IMR-90 (cell line): ENCODE measurements at regions not wholly inside any gene's neighbourhood (a gene's known extent, or its start where the extent isn't known, plus 50 kb on each side); places are given as distances from the start of the nearest gene placed in this dataset.

ENCODE experiments used
- ATAC-seq: fragments of 200-7000 bp; cut with Tn5 transposase; 2 replicates; pipeline ENCODE4 v1.9.1; 2020; ENCODE audit warnings: low read depth, mild to moderate bottlenecking, moderate library complexity
- BruUV-seq: library from RNA; stranded (reverse); fragments of 400-500 nt; replicated peaks from 2 replicates; lab custom pipeline; 2021; lab: Mats Ljungman, UMichigan
- CTCF ChIA-PET: fragments of 300-600 bp; formaldehyde crosslinking; extraction: SDS; loops from one replicate; lab custom pipeline; 2021; ENCODE audit warnings: antibody characterized with exemption; lab: Yijun Ruan, JAX
- POLR2A ChIA-PET: fragments of 300-600 bp; sonication (Branson Sonifier 250); formaldehyde crosslinking; loops from one replicate; lab custom pipeline; 2022; ENCODE audit warnings: antibody characterized with exemption; ENCODE audit not compliant: unreplicated experiment; lab: Charles Lee
- DNase-seq: peaks from one replicate; pipeline ENCODE4 v3.0.0; 2013
- H2AFZ ChIP-seq: replicated peaks from 2 replicates; pipeline ENCODE3; 2013; ENCODE audit warnings: low read length, mild to moderate bottlenecking; ENCODE audit not compliant: poor library complexity
- H2AK5ac ChIP-seq: 2 replicates; pipeline ENCODE4 v1.6.1; 2013; ENCODE audit warnings: low read depth, low read length, inconsistent platforms
- H2AK9ac ChIP-seq: replicated peaks from 2 replicates; pipeline ENCODE3; 2013; ENCODE audit warnings: mild to moderate bottlenecking, low read depth, low read length, moderate library complexity; ENCODE audit not compliant: poor library complexity
- H2BK120ac ChIP-seq: 2 replicates; pipeline ENCODE4 v1.6.1; 2013; ENCODE audit warnings: low read depth, low read length, inconsistent platforms
- H2BK15ac ChIP-seq: 3 replicates; pipeline ENCODE4 v1.6.1; 2013; ENCODE audit warnings: low read depth, low read length, inconsistent platforms
- H2BK20ac ChIP-seq: 2 replicates; pipeline ENCODE4 v1.6.1; 2013; ENCODE audit warnings: low read depth, mild to moderate bottlenecking, inconsistent platforms, low read length, moderate library complexity
- H2BK5ac ChIP-seq: 2 replicates; pipeline ENCODE4 v1.6.1; 2013; ENCODE audit warnings: mild to moderate bottlenecking, low read depth, low read length, inconsistent platforms; ENCODE audit not compliant: poor library complexity, severe bottlenecking
- H3K14ac ChIP-seq: replicated peaks from 2 replicates; pipeline ENCODE4 v1.6.1; 2013; ENCODE audit warnings: low read depth, low read length, inconsistent platforms
- H3K18ac ChIP-seq: 2 replicates; pipeline ENCODE4 v1.6.1; 2013; ENCODE audit warnings: low read depth, low read length, control low read depth
- H3K23ac ChIP-seq: 2 replicates; pipeline ENCODE4 v1.6.1; 2013; ENCODE audit warnings: low read depth, low read length, inconsistent platforms
- H3K27ac ChIP-seq: 2 replicates; pipeline ENCODE4 v1.5.1; 2013; ENCODE audit warnings: mild to moderate bottlenecking, control low read depth, low read length; ENCODE audit not compliant: insufficient read depth
- H3K27me3 ChIP-seq: 2 replicates; pipeline ENCODE4 v1.6.1; 2013; ENCODE audit warnings: low read length; ENCODE audit not compliant: control insufficient read depth, insufficient read depth
- H3K36me3 ChIP-seq: 2 replicates; pipeline ENCODE4 v1.6.1; 2013; ENCODE audit warnings: low read length, mixed read lengths; ENCODE audit not compliant: control insufficient read depth, insufficient read depth
- H3K4ac ChIP-seq: 2 replicates; pipeline ENCODE4 v1.6.1; 2013; ENCODE audit warnings: low read depth, low read length, inconsistent platforms
- H3K4me1 ChIP-seq: 2 replicates; pipeline ENCODE4 v1.6.1; 2013; ENCODE audit warnings: low read length, mixed read lengths; ENCODE audit not compliant: control insufficient read depth, insufficient read depth
- H3K4me2 ChIP-seq: 2 replicates; pipeline ENCODE4 v1.6.1; 2013; ENCODE audit warnings: low read depth, mild to moderate bottlenecking, control low read depth, low read length, moderate library complexity
- H3K4me3 ChIP-seq: 2 replicates; pipeline ENCODE4 v1.5.1; 2013; ENCODE audit warnings: low read depth, mild to moderate bottlenecking, control low read depth, low read length, moderate library complexity; ENCODE audit not compliant: insufficient read depth
- H3K56ac ChIP-seq: 2 replicates; pipeline ENCODE4 v1.6.1; 2013; ENCODE audit warnings: low read length, inconsistent platforms; ENCODE audit not compliant: insufficient read depth; ENCODE audit errors: extremely low read depth
- H3K79me1 ChIP-seq, 2 experiments: 2 replicates each; pipeline ENCODE4 v1.6.1; 2013; ENCODE audit warnings: low read length in 2 of 2, inconsistent platforms in 1 of 2, low read depth in 1 of 2
- H3K9ac ChIP-seq: 2 replicates; pipeline ENCODE4 v1.6.1; 2013; ENCODE audit warnings: low read depth, low read length, control low read depth
- H3K9me1 ChIP-seq: 2 replicates; pipeline ENCODE4 v1.6.1; 2013; ENCODE audit warnings: low read length, inconsistent platforms; ENCODE audit not compliant: insufficient read depth
- H3K9me3 ChIP-seq: 2 replicates; pipeline ENCODE4 v1.6.1; 2013; ENCODE audit warnings: low read length; ENCODE audit not compliant: control insufficient read depth, insufficient read depth
- H4K20me1 ChIP-seq: 2 replicates; pipeline ENCODE4 v1.6.1; 2013; ENCODE audit warnings: low read length, inconsistent platforms; ENCODE audit not compliant: insufficient read depth
- H4K5ac ChIP-seq: 2 replicates; pipeline ENCODE4 v1.6.1; 2013; ENCODE audit warnings: mild to moderate bottlenecking, low read depth, low read length, control low read depth
- H4K8ac ChIP-seq, 2 experiments: 2 replicates each; pipeline ENCODE4 v1.6.1; 2013; ENCODE audit warnings: low read depth in 2 of 2, low read length in 2 of 2, control low read depth in 1 of 2, inconsistent platforms in 1 of 2
- H4K91ac ChIP-seq: 2 replicates; pipeline ENCODE4 v1.6.1; 2013; ENCODE audit warnings: low read depth, low read length, inconsistent platforms; ENCODE audit not compliant: insufficient read depth
- BHLHE40 ChIP-seq: fragments of 150-350 bp; IDR thresholded peaks from 2 replicates; pipeline ENCODE4 v1.6.1; 2016; ENCODE audit warnings: mild to moderate bottlenecking, low read depth, low read length
- CEBPB ChIP-seq: IDR thresholded peaks from 2 replicates; pipeline ENCODE4 v1.6.1; 2012; ENCODE audit warnings: low read depth, low read length, improper control_type of control experiment
- CHD1 ChIP-seq: IDR thresholded peaks from 2 replicates; pipeline ENCODE4 v1.6.1; 2012; ENCODE audit warnings: low read depth, low read length, improper control_type of control experiment
- FOS ChIP-seq: fragments of 150-350 bp; IDR thresholded peaks from 2 replicates; pipeline ENCODE4 v1.6.1; 2016; ENCODE audit warnings: low read depth, low read length
- MAFK ChIP-seq: IDR thresholded peaks from 2 replicates; pipeline ENCODE4 v1.6.1; 2012; ENCODE audit warnings: low read depth, low read length, improper control_type of control experiment
- MAZ ChIP-seq: IDR thresholded peaks from 2 replicates; pipeline ENCODE4 v1.6.1; 2012; ENCODE audit warnings: low read depth, mild to moderate bottlenecking, low read length, improper control_type of control experiment, moderate library complexity, borderline replicate concordance
- MXI1 ChIP-seq: IDR thresholded peaks from 2 replicates; pipeline ENCODE4 v1.6.1; 2012; ENCODE audit warnings: low read depth, mild to moderate bottlenecking, low read length, moderate library complexity, borderline replicate concordance
- NFE2L2 ChIP-seq: fragments of 150-350 bp; IDR thresholded peaks from 2 replicates; pipeline ENCODE4 v1.6.1; 2016; ENCODE audit warnings: low read depth, mild to moderate bottlenecking, low read length
- POLR2A ChIP-seq: IDR thresholded peaks from 2 replicates; pipeline ENCODE4 v1.6.1; 2012; ENCODE audit warnings: mild to moderate bottlenecking, low read depth, low read length
- RAD21 ChIP-seq: IDR thresholded peaks from 2 replicates; pipeline ENCODE4 v1.6.1; 2012; ENCODE audit warnings: low read length, improper control_type of control experiment
- RCOR1 ChIP-seq: IDR thresholded peaks from 2 replicates; pipeline ENCODE4 v1.6.1; 2012; ENCODE audit warnings: mild to moderate bottlenecking, low read length, improper control_type of control experiment; ENCODE audit not compliant: insufficient replicate concordance
- RFX5 ChIP-seq: IDR thresholded peaks from 2 replicates; pipeline ENCODE4 v1.8.0; 2012; ENCODE audit warnings: low read depth, mild to moderate bottlenecking, low read length, moderate library complexity
- SMC3 ChIP-seq: fragments of 150-350 bp; IDR thresholded peaks from 2 replicates; pipeline ENCODE4 v1.6.1; 2016; ENCODE audit warnings: low read depth, mild to moderate bottlenecking, antibody characterized with exemption, low read length, moderate library complexity
- WGBS, 2 experiments: methylation state at CpG; one replicate each; pipeline versions ENCODE4 v1.1.5 to v1.1.7; 2013; ENCODE audit warnings: missing lambda C conversion rate in 2 of 2; ENCODE audit not compliant: insufficient read length in 1 of 2; ENCODE audit errors: extremely low coverage in 2 of 2; 5-methylcytosine and 5-hydroxymethylcytosine counted together
- dilution Hi-C: fragments of 300-500 bp; cut with HindIII; formaldehyde crosslinking; loops from one replicate; pipeline ENCODE4 v1.14.3; 2018; ENCODE audit warnings: low sequenced_read_pairs; ENCODE audit not compliant: unreplicated experiment
- in situ Hi-C: fragments of 300-500 bp; cut with MboI; formaldehyde crosslinking; loops from 3 replicates; pipeline ENCODE4 v1.14.3; 2019; ENCODE audit warnings: low sequenced_read_pairs, inconsistent platforms, mixed read lengths
- intact Hi-C: fragments of 100-400 bp; cut with micrococcal nuclease; formaldehyde crosslinking; loops from 2 replicates; pipeline ENCODE4 v1.10.0; 2022
- TF ChIP-seq, protein P1 (sequence below): fragments of 150-350 bp; IDR thresholded peaks from 2 replicates; pipeline ENCODE4 v1.6.1; 2016; ENCODE audit warnings: low read depth, mild to moderate bottlenecking, low read length, moderate library complexity, borderline replicate concordance
- TF ChIP-seq, protein P2 (sequence below): conservative IDR thresholded peaks from 2 replicates; pipeline ENCODE4 v1.5.1; 2012; ENCODE audit warnings: mild to moderate bottlenecking, low read depth, low read length, improper control_type of control experiment
- TF ChIP-seq, protein P3 (sequence below): fragments of 150-350 bp; IDR thresholded peaks from 2 replicates; pipeline ENCODE4 v1.6.1; 2017; ENCODE audit warnings: mild to moderate bottlenecking, antibody characterized with exemption, low read length, low read depth

DNA sequence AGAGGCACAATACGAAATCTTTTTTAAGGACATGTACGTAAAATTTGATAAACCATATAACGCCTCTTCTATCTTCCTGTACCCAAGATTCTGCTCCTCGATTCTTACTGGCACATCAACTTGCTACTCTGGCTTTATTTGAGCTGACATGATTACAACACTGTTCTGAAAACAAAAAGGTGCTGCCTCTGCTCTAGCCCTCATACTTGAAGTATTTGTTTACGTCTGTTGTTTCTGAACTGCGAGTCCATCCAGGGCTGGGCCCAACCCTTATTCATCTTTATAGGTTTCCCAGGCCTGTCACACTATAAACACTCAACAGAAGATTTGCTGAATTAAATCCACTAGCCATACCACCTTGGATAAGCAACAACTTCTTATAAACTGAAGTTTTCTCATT lies 96.2 kb upstream of the SVIL start:
- intact Hi-C loops, result no loop called here
- H4K20me1 ChIP-seq, result peaks cover 77% of the 10 kb centered on the region
- H3K36me3 ChIP-seq, result peaks cover 2% of the 10 kb centered on the region
- no peak overlapping the region for H2AK9ac ChIP-seq
- H2BK20ac ChIP-seq, result no peak overlapping the region
- no peak overlapping the region for H3K27ac ChIP-seq
- H3K4me1 ChIP-seq, result peaks cover 6% of the 10 kb centered on the region
- H3K18ac ChIP-seq, result no peak overlapping the region
- no peak overlapping the region for H2BK120ac ChIP-seq
- ATAC-seq (no peak), DNase-seq (no peak)
- no peak overlapping the region for H3K4me3 ChIP-seq
- dilution Hi-C loops, result no loop called here
- no TSS peak for BruUV-seq
- peaks cover 51 to 82% of the 10 kb centered on the region in 2 experiments for H3K79me1 ChIP-seq
- no peak overlapping the region for H3K23ac ChIP-seq
- H3K9ac ChIP-seq, result no peak overlapping the region
- in situ Hi-C loops, result no loop called here
- no peaks in the 10 kb centered on the region for H3K27me3 ChIP-seq
- TF ChIP-seq RAD21 (no peak), FOS (no peak), MAZ (no peak), BHLHE40 (no peak), MAFK (no peak), CEBPB (no peak), POLR2A (no peak), SMC3 (no peak), CHD1 (no peak), NFE2L2 (no peak), MXI1 (no peak), RFX5 (no peak), RCOR1 (no peak)
- TF ChIP-seq, protein P1, sequence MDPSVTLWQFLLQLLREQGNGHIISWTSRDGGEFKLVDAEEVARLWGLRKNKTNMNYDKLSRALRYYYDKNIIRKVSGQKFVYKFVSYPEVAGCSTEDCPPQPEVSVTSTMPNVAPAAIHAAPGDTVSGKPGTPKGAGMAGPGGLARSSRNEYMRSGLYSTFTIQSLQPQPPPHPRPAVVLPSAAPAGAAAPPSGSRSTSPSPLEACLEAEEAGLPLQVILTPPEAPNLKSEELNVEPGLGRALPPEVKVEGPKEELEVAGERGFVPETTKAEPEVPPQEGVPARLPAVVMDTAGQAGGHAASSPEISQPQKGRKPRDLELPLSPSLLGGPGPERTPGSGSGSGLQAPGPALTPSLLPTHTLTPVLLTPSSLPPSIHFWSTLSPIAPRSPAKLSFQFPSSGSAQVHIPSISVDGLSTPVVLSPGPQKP, result no peak
- TF ChIP-seq, protein P2, sequence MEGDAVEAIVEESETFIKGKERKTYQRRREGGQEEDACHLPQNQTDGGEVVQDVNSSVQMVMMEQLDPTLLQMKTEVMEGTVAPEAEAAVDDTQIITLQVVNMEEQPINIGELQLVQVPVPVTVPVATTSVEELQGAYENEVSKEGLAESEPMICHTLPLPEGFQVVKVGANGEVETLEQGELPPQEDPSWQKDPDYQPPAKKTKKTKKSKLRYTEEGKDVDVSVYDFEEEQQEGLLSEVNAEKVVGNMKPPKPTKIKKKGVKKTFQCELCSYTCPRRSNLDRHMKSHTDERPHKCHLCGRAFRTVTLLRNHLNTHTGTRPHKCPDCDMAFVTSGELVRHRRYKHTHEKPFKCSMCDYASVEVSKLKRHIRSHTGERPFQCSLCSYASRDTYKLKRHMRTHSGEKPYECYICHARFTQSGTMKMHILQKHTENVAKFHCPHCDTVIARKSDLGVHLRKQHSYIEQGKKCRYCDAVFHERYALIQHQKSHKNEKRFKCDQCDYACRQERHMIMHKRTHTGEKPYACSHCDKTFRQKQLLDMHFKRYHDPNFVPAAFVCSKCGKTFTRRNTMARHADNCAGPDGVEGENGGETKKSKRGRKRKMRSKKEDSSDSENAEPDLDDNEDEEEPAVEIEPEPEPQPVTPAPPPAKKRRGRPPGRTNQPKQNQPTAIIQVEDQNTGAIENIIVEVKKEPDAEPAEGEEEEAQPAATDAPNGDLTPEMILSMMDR, result no peak
- TF ChIP-seq, protein P3, sequence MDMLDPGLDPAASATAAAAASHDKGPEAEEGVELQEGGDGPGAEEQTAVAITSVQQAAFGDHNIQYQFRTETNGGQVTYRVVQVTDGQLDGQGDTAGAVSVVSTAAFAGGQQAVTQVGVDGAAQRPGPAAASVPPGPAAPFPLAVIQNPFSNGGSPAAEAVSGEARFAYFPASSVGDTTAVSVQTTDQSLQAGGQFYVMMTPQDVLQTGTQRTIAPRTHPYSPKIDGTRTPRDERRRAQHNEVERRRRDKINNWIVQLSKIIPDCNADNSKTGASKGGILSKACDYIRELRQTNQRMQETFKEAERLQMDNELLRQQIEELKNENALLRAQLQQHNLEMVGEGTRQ, result no peak
- no peak overlapping the region for H4K5ac ChIP-seq
- H2AK5ac ChIP-seq, result no peak overlapping the region
- CTCF ChIA-PET, result no interaction called here
- 75% methylated on average over 2 of the region's 6 CpGs; no CpG with 5 or more reads in 1 of the 2 experiments for WGBS, 2 experiments
- H4K91ac ChIP-seq, result no peak overlapping the region
- H3K4me2 ChIP-seq, result 0 out of 2 replicates have a peak overlapping the region, but pooled peaks have one; percentile 8
- H2BK5ac ChIP-seq, result no peak overlapping the region
- no peak overlapping the region for H4K8ac ChIP-seq
- POLR2A ChIA-PET, result no interaction called here
- no peak overlapping the region for H2BK15ac ChIP-seq
- H3K9me3 ChIP-seq, result no peaks in the 10 kb centered on the region
- no peak overlapping the region for H3K56ac ChIP-seq
- no peak overlapping the region for H3K4ac ChIP-seq
- H2AFZ ChIP-seq, result no peak overlapping the region
- 0 out of 2 replicates have a peak overlapping the region, but pooled peaks have one; percentile 34 for H3K14ac ChIP-seq
- peaks cover 13% of the 10 kb centered on the region for H3K9me1 ChIP-seq
